GM19438 (cell line): ENCODE measurements at regions not wholly inside any gene's neighbourhood (a gene's known extent, or its start where the extent isn't known, plus 50 kb on each side); places are given as distances from the start of the nearest gene placed in this dataset.

Source experiments
- ATAC-seq: cut with Tn5 transposase; IDR thresholded peaks from one replicate; pipeline ENCODE4 v1.9.1; 2021; ENCODE audit warnings: low read depth; ENCODE audit not compliant: unreplicated experiment

DNA sequence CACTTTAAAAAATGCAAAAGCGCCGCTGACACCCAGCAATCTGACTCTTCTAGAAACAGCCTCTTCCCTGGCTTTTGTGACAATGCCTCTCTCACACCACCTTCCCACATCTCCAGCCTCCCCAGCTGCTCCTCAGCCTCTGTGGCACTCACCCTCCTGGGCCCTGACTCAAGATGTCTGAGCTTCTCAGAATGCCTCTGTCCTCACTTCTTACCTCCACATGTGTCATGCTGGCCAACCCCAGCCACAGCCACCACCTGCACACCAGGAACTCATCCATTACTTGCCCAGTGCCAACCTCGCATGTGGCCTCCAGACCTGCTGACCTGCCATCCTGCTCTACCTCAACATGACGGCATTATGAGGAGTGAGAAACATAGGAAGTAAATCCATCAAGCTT, 249.8 kb upstream of the RAB6C start:
- ATAC-seq, result no peak

DNA sequence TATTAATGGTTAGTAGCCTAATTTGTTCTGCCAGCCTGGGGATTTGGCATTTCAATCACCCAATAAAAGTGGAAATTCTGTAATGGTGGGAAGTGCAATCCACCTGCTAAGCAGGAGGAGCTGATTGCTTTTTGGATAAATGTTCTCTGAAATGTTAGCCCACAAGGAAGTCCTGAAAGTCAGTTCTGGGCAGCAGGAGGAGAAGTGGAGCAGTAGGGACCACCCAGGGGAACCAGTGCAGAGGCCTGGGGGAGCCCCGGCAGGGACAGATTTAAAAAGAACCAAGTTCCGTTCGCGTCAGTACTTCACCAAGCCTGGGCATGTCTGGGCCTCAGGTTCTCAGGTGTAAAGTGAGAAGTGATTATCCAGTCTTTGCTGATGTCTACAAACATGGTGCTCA, 248.5 kb upstream of the RAB6C start:
- ATAC-seq, result no peak

DNA sequence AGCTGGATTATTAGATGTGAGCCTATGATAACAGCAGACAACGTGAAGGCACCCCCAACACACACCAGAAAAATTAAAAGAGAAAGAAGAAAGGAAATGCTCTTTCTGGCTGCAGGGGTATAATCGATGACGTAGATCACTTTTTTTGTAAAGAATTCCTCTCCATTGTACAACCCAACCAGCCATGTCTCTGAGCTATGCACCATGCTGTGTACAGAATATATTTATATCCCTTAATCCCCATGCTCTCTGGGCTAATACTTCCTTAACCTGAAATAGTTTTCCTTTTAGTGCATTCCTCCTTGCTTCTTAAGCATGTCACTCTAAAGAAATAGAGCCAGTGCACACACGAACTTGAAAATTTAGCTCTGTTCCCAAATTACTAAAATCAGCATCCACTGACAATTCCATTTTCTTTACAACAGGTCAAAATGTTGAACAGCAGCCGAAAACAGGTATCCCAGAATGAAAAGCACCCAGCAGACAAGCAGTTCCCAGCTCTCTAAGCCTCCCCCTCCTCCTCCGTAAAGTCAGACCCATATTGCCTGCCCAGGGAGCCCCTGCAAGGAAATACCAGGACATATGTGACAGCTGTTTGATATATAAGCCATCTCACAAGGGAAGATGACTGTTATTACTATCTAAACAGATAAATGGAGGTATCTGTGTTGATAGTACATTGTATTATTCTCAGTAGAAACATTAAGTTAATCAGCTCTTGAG, 247.4 kb upstream of the RAB6C start:
- no peak for ATAC-seq

DNA sequence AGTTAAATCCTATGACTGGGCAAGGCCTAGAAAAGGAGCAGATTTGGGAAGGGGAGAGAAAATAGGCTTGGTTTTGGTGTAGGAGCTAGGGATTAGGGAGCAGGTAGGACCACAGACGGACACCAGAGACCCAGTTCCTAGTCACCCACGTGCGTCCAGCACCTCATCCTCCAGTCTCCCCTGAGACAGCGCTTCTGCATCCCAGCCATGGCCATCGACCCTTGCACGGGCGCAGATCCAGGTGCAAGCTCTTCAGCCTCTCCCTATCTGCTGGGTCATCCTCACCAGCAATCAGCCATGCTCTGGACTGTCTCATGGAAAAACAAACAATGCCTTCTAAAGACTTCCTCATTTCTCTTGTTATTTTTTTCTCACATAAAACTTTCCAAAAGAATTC, 246.8 kb upstream of the RAB6C start:
- ATAC-seq, result no peak

DNA sequence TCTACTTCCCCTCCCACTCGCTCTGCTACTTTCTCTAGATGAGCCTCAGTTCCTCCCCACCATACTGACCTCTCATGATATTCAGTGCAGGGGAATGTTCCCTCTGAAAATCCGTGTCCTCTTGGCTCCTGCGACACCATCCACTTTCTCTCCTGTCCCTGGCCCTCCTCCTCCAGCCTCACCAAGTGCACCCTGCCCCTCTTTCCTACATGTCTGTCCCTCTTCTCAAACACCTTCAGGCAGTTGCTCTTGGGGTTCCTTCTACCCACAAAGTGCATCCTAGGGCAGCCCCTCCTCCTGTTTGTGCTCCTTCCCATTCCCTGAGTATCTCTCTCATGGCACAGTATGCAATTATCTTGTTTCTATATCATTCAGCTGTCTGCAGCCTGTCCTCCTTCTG, 246.4 kb upstream of the RAB6C start:
- ATAC-seq, result no peak

DNA sequence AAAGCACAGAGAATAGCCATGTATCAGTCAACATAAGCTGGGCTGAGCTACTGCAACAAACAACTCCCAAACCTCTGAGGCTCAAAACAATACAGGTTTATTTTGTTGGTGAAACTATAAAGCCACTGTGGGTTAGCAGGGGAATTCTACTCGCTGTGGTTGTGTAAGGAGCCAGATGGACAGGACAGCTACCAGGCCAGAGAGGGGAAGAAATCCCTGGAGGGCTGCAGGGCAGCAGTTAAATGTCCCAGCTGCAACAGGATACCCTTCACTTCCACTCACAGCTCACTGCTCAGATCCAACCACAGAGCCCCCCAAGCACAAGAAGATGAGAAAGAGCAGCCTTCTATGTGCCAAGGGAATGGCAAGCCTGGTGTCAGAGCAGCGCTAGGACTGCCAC, 245.9 kb upstream of the RAB6C start:
- ATAC-seq, result no peak

DNA sequence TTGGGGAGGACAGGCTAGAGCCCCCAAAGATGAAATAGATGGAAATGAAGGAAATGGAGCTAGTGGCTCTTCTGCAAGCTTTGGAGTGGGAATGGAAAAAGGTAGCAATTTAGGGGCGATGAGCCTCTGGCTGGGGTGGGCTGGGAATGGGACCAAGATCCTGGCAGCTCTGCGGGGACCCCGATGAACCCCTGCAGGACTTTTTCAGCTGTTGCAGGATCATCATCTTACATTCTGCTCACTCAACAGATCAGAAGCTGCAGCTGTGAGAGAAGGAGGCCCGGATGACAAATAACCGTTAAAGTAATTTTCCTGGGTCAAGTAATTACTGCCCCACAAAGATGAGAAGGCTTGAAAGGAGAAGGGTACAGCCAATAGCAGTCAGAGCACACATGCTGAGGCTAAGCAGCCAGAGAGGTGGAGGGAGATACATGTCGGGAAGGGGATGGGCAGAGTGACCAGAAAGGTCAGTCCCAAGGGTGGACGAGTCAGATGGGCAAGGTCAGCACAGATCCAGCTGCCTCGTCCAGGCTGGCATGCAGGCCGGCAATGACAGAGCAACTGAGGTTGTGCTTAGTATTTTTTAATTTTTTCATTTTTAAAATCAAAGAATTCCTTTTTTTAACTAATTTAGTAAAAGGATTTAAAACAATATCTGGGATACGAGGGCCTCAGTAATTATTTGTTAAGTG, 245.0 kb upstream of the RAB6C start:
- ATAC-seq, result no peak

DNA sequence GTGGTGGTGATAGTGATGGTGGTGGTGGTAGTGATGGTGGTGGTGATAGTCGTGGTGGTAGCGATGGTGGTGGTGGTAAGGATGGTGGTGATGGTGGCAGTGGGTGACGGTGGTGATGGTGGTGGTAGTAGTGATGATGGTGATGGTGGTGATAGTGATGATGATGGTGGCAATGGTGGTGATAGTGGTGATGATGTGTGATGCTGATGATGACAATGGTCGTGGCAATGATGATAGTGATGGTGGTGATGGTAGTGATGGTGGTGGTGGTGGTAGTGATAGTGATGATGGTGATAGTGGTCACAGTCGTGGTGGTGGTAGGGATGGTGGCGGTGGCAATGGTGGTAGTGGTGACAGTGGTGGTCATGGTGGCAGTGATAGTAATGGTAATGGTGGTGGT, 243.9 kb upstream of the RAB6C start:
- no peak for ATAC-seq

DNA sequence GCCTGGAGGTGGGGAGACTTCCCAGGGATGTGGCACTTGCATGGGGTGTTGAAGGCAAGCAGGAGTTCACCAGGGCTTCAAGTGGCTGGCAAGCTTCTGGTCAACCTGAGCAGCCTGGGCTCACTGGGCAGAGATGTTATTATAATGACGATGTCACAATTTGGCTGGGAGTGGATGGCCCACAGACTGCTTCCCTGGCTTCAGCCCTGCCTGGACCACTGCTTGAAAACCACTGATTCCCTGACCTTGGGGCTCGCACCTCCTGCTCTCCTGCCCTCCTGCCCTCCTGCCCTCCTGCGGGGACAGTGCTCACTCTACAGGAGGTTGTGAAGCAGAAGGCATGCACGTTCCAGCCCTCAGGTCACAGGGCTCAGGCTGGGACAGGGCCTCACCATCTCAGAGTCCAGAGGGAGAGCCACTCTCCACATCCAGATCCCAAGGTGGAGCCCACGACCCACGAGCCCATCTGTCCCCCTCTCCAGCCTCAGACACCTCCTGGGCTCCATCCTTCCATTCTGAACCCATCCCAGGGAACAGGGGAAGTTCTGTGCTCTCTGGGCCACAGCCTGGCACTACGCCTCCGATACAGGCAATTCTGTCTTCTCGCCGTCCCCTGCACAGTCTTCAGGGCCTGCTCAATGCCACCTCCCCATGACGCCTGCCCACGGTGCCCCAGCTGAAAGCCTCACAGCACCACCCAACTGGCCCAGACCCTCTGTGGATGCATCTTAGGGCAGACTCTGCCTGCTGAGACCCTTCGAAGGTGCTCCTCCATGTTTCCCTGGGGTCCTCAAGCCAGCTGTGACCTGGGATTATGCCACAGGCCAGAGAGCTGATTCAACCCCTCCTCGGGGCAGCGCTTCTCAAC, 241.6 kb upstream of the RAB6C start:
- no peak for ATAC-seq

DNA sequence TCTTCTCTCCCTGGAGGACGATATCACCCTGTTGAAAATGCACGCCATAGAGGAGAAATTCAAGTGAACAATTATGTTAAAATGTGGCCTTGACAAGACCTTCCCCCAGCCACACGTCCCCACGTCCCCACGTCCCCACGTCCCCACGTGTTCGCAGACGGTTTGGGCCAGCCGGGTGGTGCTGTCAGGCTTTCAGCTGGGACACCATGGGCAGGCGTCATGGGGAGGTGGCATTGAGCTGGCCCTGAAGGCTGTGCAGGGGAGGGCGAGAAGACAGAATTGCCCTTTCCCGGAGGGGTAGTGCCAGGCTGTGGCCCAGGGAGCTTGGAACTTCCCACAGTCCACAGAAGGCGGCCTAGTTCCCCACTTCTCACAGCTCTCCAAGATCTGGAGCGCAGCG, 240.7 kb upstream of the RAB6C start:
- ATAC-seq, result no peak

DNA sequence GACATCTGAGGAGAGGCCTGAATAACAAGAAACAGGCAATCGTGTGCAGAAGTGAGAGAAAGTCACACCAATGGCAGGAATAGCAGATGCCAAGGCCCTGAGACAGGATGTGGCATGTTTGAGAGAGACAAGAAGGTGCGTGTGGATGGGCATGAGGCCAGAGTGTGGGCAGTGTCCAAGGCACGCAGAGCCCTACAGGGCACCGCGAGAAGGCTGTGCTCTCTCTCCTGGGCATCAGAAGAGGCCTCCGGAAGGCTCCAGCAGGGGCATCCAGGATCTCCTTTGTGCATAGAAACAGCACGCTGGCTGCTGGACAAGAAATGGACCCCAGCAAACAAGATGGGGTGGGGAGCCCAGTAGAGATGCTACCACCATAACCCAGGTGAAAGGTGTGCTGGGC, 239.0 kb upstream of the RAB6C start:
- ATAC-seq, result no peak

DNA sequence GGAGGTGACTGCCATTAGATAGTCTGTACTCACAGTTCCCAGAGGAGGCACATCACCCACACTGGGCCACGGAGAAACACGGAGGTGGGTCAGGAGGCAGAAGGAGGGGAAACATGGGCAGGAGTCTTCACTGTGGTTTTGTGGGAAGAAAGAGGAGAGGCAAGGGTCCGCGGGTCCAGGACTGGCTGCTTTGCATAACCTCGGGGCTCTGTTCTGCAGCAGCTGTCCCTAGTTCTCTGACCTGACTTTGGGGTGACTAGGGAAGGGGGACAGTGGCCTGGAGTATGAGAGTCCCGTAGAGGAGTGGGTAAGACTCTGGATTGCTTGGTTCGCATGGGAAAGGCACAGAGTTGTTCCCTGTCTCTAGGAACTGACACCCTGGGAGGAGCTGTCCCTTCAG, 238.3 kb upstream of the RAB6C start:
- ATAC-seq, result no peak

DNA sequence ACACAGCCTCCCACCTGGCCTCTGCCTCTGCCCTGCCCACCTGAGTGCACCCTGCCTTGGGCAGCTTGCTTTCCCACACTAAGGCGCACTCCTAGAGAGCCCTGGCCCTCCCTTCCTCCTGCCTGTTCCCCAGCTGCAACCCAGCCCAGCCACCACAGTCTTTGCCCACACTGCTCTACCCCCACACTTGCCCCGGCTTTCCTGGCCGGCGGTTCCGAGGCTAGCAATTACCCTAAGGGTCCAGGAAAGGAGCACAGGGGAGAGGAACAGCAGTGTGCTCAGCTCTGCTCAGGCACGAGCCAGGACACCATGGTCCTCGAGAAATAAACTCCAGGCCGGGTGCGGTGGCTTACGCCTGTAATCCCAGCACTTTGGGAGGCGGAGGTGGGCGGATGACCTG, 237.8 kb upstream of the RAB6C start:
- ATAC-seq, result no peak

DNA sequence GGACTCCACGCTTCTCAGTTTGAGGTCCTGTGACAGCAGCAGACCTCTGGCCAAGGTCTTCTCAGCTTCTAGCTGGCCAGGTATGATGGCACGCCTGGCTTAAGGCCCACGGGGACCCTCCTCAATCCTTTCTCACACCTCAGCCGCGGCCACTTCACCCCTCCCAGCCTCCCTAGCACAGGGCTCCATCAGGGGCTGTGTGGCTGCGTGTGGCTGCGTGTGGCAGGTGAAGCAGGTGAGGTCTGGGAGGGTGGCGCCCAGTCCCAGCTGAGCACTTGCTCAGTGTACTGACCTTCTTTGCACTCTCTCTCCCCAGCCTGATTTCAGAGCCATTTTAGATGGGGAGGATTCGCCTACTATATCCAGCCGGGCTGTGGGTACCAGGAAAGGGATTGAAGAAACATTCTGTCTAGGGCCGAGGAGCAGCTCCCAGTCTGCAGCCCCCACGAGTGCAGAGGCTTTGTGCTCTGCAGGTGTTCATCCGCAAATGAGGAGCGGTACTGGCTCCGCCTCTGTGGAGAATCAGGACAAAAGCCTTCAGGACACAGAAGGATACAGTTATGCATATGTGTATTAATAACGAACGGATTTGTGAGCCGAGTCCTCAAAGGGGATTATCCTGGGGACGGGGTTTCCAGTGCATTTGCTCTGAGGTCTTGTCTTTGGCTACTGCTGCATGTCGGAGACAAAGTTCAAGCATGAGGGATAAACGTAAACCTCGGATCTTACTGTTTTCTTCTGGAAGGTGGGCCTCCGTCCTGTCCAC, 236.9 kb upstream of the RAB6C start:
- ATAC-seq, result no peak

DNA sequence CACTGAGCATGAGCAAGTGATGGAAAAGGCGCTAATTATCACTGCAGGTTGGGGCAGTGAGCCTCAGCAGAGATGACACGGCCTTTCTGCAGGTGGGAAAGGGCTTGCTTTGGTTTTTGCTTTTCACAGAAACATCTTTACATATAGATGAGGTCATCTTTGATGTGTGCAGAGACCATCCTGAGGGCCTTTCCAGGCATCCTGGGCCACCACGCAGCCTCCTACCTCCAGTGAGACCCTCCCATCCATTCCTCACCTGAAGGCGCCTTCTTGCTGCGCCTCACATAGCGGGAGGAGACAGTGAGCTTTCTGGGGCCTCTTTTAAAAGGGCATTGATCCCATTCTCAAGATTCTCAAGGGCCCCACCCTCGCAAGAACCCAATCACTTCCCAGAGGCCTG, 235.3 kb upstream of the RAB6C start:
- ATAC-seq, result no peak

DNA sequence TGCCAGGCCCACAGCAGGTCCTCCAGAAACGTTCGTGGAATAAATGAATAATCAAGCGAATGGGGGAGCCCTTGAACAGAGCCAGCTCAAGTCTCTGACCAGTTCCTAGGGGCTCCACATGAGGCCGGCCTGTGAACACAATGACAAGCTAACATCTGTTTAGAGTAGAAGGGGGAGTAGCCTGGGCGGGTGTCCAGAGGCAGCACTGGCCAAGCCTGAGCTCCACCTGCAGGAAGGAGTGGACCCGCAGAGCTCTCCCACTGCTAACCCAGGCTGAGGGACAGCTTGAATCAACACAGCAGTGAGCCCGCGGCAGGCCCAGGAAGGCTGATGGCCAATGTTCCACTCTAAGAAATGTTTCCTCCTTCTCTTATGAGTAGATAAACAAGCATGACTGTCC, 234.8 kb upstream of the RAB6C start:
- no peak for ATAC-seq

DNA sequence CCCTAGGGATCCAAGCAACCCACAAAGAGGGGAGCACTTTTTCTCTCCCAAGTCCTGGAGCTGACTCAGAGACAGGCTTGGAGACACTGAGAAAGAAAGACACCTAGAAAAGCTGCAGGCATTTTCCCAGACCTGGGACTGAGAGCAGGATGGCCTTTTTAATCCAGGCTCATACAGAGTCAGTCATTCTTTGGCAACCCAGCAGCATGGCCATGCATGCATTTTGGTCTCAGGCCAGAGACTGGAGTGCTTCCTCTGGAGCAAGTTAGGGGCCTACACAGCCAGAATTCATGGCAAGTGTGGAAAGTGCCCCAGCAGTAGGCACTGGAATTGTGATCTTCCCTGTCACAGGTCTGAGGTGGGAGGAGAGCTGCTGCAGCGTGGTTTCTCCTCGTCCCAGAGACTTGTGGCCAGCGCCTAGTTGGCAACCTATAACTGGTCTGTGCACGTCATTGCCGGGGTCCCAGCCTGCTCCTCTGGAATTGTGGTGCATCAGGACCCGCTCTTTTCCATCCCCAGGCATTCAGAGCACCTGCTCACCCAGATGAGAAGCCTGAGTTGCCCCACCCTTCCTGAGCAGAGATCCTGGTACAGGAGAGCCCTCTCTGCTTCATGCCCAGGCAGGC, 231.9 kb upstream of the RAB6C start:
- ATAC-seq, result no peak

DNA sequence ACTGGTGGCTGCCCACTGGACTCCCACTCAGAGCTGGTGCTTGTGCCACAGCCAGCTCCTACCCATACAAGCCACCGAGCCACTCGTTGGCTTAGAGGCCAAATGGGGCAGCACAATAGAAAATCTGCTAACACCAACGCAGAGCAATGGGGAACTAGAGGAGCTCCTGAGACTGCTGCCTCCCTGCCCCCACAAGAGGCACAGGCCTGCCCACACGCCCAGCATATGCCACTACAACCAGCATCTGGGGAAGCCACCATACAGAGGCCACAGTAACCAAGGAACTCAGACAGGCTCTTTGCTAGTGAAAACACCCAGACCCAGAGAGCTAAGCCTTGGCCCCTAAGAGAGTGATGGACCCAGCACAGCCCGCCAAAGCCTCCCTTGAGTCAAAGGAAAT, 231.2 kb upstream of the RAB6C start:
- ATAC-seq, result no peak

DNA sequence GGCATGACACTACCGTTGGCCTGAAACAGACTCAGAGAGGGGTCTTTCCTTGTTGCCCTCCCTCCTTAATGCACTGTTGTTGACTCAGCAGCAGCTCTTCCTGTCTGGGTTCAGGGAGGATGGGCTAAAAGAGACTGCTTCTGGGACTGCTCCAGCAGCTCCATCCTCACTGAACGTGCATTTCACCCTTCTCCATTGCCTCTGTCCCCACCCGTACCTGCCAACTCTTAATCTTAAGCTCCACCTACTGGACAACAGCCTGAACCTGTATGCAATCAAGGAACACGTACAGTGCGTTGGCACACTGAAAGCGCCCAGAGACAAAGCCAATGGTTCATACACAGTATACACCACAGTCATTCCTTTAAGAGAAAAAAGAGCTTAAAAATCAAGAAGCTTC, 230.8 kb upstream of the RAB6C start:
- no peak for ATAC-seq

DNA sequence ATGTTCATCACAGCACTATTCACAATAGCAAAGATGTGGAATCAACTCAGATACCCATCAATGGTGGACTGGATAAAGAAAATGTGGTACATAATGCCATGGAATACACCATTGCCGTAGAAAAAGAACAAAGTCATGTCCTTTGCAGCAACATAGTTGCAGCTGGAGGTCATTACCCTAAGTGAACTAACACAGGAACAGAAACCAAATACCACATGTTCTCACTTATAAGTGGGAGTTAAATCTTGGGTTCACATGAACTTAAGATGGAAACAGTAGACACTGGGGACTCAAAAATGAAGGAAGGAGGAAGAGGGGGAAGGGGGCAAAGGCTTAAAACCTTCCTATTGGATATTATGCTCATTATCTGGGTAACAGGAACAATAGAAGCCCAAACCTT, 228.1 kb upstream of the RAB6C start:
- no peak for ATAC-seq
